HG03469 (cell line): ENCODE measurements at regions not wholly inside any gene's neighbourhood (a gene's known extent, or its start where the extent isn't known, plus 50 kb on each side); places are given as distances from the start of the nearest gene placed in this dataset.

ENCODE experiments used
- ATAC-seq: cut with Tn5 transposase; IDR thresholded peaks from one replicate; pipeline ENCODE4 v1.9.1; 2021; ENCODE audit warnings: mild to moderate bottlenecking, moderate library complexity, moderate number of reproducible peaks; ENCODE audit not compliant: unreplicated experiment

DNA sequence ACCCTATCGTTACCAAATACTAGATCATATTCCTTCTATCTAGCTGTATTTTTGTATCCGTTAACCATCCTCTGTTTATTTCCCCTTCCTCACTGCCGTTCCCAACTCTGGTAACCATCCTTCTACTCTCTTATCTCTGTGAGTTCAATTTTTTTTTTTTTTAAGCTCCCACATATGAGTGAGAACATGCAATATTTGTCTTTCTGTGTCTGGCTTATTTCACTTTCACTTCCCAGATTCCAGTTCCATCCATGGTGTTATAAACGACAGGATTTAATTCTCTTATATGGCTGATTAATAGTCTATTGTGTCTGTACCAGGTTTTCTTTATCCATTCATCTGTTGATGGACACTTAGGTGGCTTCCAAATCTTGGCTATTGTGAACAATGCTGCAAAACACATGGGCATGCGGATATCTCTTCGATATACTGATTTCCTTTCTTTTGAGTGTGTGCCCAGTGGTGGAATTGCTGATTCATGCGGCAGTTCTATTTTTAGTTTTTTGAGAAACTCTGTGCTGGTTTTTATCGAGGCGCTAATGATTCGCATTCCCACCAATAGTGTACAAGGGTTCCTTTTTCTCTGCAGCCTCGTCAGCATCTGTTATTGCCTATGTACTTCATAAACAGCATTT lies 599.6 kb downstream of the TMEM114 start:
- ATAC-seq: no peak

DNA sequence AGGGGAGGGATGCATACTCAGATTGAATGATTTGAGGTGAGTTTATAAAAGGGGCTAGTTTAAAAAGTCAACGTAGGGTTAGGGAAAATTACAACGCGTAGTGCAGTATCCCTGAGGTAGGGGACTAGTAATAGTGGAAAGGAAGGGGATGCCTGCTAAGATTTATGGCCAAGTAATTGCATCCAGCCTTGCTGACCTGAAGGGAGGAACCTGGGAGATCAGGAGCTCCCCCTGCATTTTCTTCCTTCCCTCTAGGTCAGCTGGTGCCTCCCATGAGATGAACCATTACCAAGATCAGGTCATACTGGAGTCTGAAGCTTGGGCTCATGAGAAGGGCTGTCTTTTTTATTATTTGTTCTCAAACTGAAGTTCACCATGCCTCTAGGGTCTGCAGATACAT lies 606.6 kb downstream of the TMEM114 start:
- no peak for ATAC-seq

DNA sequence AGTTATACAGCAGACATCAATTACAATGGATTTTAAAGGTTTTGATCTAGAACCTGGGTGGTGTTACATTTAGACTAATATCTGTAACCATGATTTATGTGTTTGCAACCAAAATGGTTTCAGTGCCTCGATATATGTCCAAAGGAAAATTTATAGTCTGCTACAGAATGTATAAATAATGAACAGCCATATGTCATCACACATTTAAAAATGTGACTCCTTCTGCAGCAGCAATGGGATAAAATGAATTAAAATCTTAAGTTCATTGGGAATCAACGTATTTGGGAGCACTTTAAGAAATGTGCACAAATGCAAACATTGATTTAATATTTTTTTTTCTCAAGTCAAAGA lies 610.2 kb downstream of the TMEM114 start:
- ATAC-seq: no peak

DNA sequence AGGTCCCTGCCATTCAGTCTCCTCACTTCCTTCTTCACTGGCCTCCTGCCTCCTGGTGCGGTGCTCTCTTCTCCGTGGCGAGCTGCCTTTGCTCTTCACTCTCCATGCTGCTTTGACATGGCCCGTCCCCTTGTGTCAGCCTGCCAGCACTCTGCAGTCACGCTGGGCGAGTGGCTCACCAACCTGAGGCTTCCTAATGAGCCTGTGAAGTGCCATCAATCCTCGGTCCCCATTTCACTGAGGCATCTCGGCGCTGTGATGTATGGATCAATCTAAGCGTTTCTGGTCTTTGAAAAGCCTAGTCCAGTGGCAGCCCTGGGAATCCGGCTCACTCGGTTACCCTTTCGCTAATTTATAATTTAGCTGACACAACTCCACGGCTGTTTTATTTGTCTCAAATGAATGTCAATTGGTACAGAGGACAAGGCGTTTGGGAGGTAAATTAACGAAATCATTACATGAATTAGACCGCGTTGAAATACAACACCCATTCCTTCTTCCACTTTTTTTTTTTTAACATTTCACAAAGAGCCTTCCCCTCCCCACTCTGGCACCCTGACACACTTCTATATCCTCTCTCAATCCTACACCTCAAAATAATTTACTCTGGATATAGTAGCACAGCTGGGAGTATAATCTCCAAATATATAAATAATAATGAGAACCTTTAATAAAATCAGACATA lies 610.7 kb downstream of the TMEM114 start:
- ATAC-seq: no peak

DNA sequence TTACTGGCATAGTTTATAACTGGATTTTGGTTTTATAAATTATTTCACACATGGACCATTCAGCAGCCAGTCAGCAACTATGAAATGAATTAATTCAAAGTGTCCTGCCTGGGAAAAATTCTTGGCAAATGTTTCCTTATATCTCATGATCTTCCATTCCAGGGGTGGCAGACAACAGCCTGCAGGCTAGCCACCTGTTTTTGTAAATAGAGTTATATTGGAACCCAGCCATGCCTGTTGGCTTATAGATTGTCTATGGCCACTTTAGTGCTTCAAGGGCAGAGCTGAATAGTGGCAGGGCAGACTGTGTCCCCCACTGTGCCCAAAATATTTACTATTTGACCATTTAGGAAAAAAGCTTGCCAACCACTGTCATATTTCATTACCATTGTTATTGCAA lies 613.7 kb downstream of the TMEM114 start:
- no peak for ATAC-seq

DNA sequence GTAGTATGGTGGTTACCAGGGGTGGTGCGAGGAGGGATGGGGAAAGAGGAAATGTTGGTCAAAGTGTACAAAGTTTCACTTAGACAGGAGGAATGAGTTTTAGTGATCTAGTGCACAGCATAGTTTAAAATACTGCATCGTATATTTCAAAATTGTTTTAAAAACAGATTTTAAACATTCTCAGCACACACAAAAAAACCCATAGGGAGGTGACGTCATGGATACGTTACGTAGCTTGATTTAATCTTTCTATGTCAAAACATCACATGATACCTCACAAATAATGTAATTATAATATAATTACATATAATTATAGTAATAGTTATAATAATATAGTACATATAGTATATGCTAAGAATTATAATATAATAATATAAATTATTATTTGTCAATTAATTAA lies 614.2 kb downstream of the TMEM114 start:
- no peak for ATAC-seq

DNA sequence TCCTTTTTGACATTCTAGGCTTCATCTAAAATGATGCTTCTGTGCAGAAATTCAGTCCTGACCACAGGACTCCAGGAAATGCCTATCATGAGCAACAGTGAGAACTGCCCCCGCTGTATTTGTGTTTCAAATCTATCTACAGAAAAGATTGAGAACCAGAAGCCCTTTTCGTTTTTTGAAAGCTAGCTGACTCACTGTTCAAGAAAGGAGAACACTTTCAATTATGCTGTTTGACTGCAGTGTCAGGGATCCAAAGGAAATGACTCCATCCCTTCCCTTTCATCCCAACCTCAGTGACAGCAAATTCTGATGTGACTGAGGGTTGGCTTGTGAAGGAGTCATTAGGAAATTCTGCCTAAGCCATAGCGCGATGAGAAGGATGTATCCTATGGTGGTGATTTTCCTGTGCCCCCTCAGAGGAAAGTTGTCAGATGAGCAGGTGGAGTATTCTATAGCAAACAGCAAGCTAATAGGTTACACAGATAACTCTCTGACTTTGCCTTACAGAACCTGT lies 622.3 kb downstream of the TMEM114 start:
- no peak for ATAC-seq

DNA sequence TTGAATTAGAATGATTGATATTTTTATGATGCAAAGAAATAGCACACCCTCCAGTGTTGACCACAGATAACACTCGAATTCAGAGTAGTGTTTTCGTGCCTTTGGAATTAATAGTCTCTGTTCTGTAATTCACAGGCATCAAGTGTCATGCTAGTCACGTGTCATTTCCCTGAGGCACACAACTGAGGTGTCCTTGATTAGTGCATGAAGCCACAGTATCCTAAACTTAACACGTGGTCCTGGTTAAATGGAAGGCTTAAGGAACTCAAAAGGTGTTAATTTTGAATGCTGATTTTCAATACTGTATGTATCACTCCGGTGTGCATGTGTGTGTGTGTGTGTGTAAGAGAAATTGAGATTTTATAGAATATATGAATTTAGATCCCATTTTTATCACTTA lies 625.6 kb downstream of the TMEM114 start:
- no peak for ATAC-seq

DNA sequence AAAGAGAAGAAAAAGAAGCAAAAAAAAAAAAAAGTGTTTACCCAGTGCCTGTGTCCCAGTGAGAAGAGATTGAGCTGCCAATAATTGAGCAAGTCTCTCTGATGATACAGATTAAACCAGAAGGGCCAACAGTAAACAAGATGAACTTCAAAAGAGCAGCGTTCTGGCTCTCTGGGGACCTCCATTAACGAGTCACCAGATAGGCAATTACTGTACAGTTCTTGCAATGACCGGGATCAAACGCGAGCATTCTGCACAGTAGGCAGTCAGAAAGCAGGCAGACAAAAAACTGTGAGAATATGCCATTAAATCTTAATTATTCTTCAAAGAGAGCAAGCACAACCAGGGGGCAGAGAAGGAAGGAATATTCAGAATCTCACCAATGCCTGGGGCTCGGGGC lies 626.1 kb downstream of the TMEM114 start:
- ATAC-seq: no peak

DNA sequence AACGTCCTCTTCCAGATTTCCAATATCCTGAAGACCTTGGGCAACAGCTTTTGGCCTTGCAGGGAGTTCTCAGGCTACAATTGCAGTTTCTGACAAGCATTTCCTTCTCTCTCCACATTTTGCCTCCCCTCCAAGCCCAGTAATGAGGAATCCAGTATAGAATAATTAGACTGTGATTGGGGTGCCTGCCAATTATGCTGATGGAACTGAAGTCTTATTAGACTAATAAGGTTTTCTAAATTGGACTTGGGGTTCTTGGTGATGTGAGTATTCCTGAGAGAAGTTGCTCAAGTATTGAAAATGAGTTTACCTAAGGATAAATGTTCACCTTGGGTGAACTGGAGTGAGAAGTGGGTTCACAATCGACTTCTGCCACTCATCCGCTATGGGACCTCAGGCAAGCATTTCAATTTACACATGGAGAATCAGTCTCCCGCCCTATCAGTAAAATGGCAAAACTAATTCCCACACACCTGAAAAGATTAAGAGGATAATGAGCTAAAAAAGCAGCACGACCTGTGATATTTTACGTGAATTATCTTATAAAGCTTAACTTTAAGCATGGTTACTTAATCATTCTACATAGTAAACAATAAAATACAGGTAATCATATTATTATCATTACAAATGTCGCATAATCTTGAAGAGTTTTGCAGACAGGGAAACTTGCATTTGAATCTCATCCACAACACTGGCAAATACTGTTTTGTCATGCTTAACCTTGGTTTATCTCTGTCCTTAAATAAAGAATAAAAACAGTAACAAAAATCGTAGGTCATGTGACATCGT lies 628.0 kb downstream of the TMEM114 start:
- ATAC-seq: no peak

DNA sequence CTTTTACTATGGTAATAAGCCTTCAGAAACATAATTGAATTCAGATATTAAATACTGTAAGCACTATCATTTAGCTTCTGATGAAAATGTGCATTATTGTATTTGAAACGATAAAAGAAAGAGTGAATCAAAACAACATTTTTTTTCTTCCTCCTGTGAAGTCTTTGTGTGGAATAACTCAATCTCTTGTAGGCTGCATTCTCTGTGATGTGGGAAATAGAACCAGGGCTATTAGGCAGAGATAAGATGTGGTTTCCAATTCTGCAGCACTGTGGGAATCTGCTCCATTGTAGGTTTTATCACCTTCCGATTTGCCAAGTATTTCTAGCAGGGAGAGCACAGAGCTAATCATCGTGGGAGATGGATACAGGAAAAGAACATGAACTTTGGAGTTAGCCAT lies 624.5 kb downstream of the RBFOX1 start:
- ATAC-seq: no peak

DNA sequence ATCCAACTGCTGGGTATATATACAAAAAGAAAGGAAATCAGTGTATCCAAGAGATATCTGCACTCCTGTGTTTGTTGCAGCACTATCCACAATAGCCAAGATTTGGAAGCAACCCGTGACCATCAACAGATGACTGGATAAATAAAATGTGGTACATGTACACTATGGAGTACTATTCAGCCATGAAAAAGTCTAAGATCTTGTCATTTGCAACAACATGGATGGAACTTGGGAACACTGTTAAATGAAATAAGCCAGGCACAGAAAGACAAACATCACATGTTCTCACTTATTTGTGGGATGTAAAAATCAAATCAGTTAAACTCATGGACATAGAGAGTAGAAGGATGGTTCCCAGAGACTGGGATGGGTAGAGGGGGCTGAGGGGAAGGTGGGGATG lies 620.7 kb downstream of the RBFOX1 start:
- no peak for ATAC-seq

DNA sequence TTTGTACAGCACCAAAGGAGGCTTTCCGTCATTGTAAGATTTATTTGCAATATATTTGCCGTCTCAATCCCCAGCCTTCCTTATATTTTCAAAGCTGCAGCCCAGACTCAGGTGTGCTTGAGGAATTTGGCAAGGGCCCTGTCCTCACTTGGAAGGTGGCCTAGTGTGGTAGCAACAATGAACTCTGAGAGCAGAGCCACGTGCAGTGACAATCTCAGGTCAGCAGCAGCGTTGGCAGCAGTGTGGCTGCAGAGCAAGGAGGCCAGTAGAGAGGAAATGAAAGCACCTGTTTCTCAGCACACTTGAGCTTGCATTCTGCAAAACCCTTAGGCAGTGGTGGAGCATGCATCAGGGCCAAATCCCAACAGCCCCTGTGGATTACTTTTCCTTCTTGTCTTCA lies 613.5 kb downstream of the RBFOX1 start:
- ATAC-seq: no peak

DNA sequence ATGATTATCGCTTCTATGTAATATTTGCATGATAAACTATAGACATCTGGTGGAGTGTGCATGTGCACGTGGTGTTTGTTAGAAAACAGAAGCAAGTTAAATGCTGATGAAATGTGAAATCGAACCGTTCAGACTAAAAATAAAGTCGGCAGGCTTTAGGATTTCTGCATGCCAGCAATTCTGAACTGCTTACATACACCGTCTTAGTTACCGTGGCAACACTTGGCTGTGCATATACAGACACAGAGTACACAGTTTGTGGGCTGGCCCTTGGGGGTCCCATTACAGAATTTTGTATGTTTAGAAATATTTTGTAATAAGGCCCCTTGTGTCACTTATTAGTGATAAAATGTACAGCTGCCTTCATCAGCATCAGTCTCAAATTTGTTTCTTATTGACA lies 605.5 kb downstream of the RBFOX1 start:
- ATAC-seq: no peak

DNA sequence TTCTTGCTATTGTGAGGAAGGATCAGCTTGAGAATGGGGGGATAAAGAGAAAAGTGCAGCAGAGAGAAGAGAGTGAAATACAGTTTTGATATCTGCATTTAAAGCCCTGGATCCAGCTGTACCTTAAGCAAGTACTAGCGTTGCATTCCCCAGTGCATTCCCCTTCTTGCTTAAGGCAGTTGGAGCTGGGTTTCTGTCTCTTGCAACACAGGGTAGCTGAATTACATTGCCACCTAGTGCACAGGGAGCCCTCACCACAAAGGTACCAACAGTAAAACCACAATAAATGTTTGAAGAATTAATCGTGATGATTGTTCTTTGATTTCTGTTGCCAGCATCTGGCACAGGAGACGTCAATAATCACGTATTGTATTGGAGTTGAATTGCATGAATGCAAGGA lies 588.7 kb downstream of the RBFOX1 start:
- ATAC-seq: no peak

DNA sequence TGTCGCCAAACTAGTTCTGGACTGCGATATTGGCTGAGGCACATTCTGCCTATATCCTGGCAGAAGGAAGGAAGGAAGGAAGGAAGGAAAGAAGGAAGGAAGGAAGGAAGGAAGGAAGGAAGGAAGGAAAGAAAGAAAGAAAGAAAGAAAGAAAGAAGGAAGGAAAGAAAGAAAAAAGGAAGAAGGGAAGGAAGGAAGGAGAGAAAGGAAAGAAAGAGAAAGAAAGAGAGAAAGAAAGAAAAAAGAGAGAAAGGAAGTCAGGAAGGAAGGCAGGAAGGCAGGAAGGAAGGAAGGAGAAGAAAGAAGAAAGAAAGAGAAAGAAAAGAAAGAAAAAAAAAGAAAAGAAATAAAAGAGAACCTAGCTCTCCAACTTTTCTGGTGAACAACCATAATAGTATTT lies 587.1 kb downstream of the RBFOX1 start:
- ATAC-seq: no peak

DNA sequence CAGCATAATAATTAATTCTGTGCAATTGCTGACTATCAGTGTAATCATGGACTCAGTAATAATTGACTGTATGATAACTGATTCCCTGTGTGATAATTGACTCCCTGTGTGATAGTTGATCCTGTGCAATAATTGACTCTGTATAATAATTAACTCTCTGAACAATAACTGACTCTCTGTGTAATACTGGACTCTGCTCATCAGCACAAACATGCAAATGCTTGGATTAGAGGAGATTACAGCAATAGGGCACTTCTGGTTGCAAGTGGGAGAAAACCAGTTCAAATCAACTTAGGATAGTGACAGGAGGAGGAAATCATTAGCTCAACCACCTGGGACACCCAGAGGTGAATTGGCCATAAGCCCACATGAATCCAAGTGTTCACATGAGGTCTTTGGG lies 582.1 kb downstream of the RBFOX1 start:
- ATAC-seq: no peak

DNA sequence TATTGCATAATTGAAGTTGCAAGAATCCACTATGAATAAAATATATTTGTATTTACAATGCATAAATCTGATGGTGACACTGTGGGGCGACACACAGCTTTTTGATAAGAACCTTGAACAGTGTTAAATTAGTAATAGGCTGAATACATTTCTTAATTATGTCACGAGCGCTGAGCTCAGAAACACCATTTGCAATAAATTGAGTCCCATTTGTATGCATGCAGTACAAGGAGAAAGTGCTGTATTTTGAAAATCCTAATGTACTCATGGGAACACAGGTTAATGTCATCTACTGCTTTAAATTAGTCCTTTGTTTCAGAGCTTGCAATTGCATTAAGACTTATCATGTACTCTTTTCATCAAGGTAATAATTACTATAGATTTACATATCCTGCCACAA lies 579.5 kb downstream of the RBFOX1 start:
- ATAC-seq: no peak

DNA sequence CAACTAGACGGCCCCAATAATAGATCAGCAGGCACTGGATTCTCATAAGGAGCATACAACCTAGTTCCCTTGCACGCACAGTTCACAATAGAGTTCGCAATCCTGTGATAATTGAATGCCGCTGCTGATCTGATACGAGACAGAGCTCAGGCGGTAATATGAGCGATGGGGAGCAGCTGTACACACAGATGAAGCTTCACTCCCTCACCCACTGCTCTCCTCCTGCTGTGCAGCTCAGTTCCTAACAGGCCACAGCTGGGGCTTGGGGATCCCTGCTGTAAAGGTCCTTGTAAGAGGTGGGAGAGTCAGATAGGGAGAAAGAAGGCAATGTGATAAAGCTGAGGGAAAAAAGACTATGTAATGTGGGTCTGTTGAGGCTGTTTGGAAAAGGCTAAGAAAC lies 577.5 kb downstream of the RBFOX1 start:
- no peak for ATAC-seq

DNA sequence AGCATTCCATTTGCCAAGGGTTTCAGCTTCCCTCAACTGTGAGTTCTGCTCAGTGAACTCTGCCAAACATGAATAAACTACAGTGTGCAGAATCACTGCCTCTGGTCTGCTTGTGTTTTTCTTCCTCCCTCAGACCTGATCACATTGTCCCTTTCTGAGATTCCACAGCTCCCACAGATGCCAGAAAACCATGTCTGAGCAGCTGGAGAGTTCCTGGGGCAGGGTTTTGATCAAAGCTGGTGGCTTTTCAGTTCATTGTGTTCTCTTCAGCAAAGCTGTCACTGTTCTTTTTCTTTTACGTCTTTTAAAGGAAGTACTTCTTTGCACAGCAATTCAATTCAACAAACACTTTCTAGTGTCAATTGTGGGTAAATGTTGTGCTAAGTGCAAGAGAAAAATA lies 555.8 kb downstream of the RBFOX1 start:
- ATAC-seq: no peak

DNA sequence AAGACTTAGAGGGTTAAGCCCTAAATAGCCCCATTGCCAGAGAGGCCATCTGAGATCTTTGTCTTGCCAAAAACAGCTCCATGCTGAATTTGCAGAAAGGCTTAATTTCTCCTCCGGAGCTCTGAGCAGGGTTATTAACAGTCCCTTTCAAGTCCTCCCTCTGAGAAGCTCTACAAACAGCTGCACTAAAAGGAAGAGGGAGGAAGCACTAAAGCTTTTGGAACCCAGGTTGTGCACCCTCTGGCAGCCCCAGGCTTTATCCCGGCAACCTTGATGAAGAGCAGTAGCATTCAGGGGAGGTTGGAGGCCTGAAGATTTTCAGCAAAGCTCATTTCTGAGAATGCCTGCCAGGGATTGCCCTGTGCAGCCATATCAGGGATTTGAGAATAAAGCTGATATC lies 554.7 kb downstream of the RBFOX1 start:
- no peak for ATAC-seq

DNA sequence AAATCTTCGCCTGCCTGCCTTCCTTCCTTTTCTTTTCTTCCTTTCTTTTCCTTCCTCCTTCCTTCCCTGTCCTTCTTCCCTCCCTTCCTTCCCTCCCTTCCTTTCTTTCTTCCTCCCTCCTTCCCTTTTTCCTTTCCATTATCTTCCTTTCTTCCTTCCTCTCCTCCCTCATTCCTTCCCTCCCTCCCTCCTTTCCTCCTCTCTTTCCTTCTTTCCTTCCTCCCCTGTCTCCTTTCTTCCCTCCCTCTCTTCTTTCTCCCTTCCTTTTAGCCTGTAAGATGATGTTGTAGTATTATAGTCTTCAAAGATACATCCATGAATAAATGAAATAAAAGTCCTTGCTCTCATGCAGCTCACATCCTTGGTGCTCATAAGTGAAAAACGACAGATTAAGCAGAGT lies 539.3 kb downstream of the RBFOX1 start:
- ATAC-seq: no peak
